ENCODE measurements at regions not wholly inside any gene's neighbourhood (a gene's known extent, or its start where the extent isn't known, plus 50 kb on each side); places are given as distances from the start of the nearest gene placed in this dataset.
"Not testable (repeated sequence)": the region's sequence is repeated elsewhere in the genome, so short reads cannot be mapped to it uniquely, and the experiment has no call there.

GRCh38 chrX:25646156-25646555 lies 492.0 kb upstream of the MAGEB18 start:
- ATAC-seq = no peak

GRCh38 chrX:25648790-25649189 lies 489.4 kb upstream of the MAGEB18 start:
- no peak for ATAC-seq

- no peak for ATAC-seq
Observed at GRCh38 chrX:25650216-25650820, 487.8 kb upstream of the MAGEB18 start.

- ATAC-seq = no peak
Observed at GRCh38 chrX:25659317-25659716, 478.8 kb upstream of the MAGEB18 start.

- ATAC-seq = no peak
Observed at GRCh38 chrX:25663701-25664100, 474.4 kb upstream of the MAGEB18 start.

GRCh38 chrX:25665431-25665830 lies 472.7 kb upstream of the MAGEB18 start:
- no peak for ATAC-seq

GRCh38 chrX:25667681-25668080 lies 470.5 kb upstream of the MAGEB18 start:
- no peak for ATAC-seq

- ATAC-seq = no peak
Observed at GRCh38 chrX:25674776-25675175, 463.4 kb upstream of the MAGEB18 start.

- ATAC-seq = no peak
Observed at GRCh38 chrX:25701876-25702275, 436.3 kb upstream of the MAGEB18 start.

- ATAC-seq = no peak
Observed at GRCh38 chrX:25717122-25717521, 421.0 kb upstream of the MAGEB18 start.

- no peak for ATAC-seq
Observed at GRCh38 chrX:25721564-25721963, 416.6 kb upstream of the MAGEB18 start.

- ATAC-seq = no peak
Observed at GRCh38 chrX:25726539-25726938, 411.6 kb upstream of the MAGEB18 start.

GRCh38 chrX:25733148-25733547 lies 405.0 kb upstream of the MAGEB18 start:
- no peak for ATAC-seq

GRCh38 chrX:25737540-25737939 lies 400.6 kb upstream of the MAGEB18 start:
- no peak for ATAC-seq

GRCh38 chrX:25742334-25742733 lies 395.8 kb upstream of the MAGEB18 start:
- ATAC-seq = no peak

- ATAC-seq = no peak
Observed at GRCh38 chrX:25754399-25754798, 383.7 kb upstream of the MAGEB18 start.

- no peak for ATAC-seq
Observed at GRCh38 chrX:25755194-25755593, 382.9 kb upstream of the MAGEB18 start.

- no peak for ATAC-seq
Observed at GRCh38 chrX:25762656-25763055, 375.5 kb upstream of the MAGEB18 start.

GRCh38 chrX:25771853-25772252 lies 366.3 kb upstream of the MAGEB18 start:
- not testable (repeated sequence) for ATAC-seq

GRCh38 chrX:25797796-25798195 lies 340.3 kb upstream of the MAGEB18 start:
- not testable (repeated sequence) for ATAC-seq

GRCh38 chrX:25805744-25806143 lies 332.4 kb upstream of the MAGEB18 start:
- ATAC-seq = no peak

- no peak for ATAC-seq
Observed at GRCh38 chrX:25807022-25807421, 331.1 kb upstream of the MAGEB18 start.

- ATAC-seq = no peak
Observed at GRCh38 chrX:25810202-25810601, 327.9 kb upstream of the MAGEB18 start.

- ATAC-seq = no peak
Observed at GRCh38 chrX:25819879-25820278, 318.3 kb upstream of the MAGEB18 start.

GRCh38 chrX:25851141-25851540 lies 287.0 kb upstream of the MAGEB18 start:
- ATAC-seq = no peak
